ENCODE measurements at regions not wholly inside any gene's neighbourhood (a gene's known extent, or its start where the extent isn't known, plus 50 kb on each side); places are given as distances from the start of the nearest gene placed in this dataset.

DNA sequence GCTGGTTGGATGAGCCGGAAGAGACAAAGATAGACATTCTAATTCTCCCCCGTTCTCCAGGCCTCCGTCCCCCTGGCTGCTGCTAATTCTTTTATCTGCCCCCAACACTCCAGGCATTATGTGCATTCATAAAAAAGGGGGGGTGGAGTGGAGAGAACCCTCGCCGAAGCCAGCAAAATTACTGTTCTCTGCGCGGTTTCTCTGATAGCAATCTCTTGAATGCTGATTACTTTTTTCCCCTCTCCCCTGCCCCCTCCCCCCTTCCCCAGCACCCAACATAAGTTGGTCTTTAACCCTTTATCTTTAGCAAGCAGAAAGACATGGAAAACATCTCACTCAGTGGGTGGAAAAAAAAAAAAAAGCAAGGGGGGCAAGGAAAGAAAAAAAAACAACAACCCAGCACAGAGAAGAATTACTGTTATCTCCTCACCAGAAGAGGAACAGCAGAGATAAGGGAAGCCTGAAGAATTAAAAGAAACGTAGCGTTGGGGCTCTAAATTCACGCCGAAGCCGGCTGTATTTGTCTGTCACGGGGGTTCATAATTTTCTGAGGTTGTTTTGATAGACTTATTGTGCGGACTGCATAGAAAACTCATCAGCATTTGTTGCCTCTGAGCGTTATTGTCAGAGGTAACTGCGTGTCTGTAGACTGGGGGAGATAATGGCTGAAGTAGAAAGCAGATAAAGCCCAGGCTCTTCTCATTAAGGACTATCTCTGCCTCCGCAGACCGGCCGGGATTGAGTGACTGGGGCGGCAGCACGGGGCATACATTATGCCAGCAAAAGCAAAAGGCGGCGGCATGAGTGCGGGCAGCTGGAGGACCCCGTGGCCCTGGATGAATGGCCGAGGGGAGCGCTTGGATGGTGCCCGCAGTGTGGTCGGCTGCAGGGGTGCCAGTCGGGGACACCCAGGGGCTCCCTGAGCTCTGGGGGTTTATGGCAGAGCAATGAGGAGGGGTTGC is 126.9 kb downstream of the MRM1 start:
- H3K27ac ChIP-seq = no peak overlapping the region
- TF ChIP-seq, protein P1, sequence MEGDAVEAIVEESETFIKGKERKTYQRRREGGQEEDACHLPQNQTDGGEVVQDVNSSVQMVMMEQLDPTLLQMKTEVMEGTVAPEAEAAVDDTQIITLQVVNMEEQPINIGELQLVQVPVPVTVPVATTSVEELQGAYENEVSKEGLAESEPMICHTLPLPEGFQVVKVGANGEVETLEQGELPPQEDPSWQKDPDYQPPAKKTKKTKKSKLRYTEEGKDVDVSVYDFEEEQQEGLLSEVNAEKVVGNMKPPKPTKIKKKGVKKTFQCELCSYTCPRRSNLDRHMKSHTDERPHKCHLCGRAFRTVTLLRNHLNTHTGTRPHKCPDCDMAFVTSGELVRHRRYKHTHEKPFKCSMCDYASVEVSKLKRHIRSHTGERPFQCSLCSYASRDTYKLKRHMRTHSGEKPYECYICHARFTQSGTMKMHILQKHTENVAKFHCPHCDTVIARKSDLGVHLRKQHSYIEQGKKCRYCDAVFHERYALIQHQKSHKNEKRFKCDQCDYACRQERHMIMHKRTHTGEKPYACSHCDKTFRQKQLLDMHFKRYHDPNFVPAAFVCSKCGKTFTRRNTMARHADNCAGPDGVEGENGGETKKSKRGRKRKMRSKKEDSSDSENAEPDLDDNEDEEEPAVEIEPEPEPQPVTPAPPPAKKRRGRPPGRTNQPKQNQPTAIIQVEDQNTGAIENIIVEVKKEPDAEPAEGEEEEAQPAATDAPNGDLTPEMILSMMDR (conservative IDR thresholded peaks at IDR 0.05; ENCODE audit: low read depth) = no peak
- ChIA-PET POLR2A (ENCODE audit: low non-redundant PET) (no interaction called here), CTCF (no interaction called here)
- no peak for DNase-seq (ENCODE audit: low spot score)

DNA sequence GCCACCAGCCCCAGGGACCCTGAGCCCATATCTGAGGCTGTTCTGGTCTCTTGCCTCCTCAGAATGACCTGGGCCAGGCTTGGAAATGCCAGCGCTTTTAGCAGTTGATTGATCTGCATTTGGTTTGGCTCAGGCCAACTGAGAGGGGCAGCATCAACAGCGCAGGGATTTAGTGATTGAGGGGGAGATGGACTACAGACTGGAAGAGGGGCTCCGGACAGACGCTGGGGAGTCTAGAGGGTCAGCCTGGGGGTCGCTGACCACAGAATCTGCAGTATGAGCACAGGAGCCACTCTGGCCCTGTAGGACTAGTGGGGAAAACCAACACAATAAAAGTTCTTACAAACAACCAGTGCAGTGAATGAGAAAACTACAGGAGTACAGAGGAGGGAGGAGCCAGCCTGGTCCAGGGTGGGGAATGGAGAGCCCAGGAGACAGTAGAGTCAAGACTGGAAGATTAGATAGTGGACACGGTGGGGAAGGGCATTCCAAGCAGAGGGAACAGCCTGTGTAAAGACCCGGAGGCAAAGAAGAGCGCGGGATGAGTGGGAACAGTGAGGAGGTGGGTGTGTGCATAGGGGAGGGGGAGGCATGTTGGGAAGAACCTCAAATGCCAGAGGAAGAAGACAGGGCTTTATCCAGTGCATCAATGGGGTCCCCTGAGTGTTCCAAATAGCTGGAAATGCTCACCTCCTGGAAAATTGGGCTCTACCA is 128.9 kb downstream of the MRM1 start:
- CTCF ChIA-PET = no interaction called here
- no peak for DNase-seq (ENCODE audit: low spot score)
- TF ChIP-seq, protein P1 (conservative IDR thresholded peaks at IDR 0.05; ENCODE audit: low read depth) = no peak
- POLR2A ChIA-PET (ENCODE audit: low non-redundant PET) = no interaction called here
- no peak overlapping the region for H3K27ac ChIP-seq

DNA sequence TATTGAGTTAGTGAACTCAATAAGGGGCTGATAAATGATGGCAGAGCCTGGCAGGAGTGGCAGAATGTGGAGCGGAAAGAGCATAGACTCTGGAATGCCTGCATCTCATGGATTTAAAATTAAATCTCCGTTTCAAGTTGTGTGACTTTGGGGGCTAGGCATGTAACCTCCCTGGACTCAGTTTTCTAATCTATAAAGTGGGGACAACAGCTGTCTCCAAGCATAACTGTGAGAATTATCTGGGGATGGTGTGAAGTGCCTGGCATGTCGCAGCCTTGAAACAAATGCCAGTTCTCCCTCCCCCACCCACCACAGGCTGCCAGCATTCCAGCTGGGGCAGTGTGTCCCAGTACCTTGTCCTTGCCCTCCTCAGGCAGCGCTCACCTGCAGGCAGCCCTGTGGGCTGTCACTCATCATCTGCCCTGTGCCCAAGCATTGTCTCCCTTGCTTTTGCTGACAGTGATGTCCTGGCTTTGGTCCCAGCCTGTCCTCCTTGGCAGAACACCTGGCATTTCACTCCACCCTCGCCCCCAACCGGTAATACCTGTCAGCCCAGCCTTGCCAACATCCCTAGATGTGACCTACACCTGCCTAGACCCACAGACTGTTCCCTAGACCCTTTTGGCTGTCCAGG is 129.6 kb downstream of the MRM1 start:
- ChIA-PET POLR2A (ENCODE audit: low non-redundant PET) (no interaction called here), CTCF (no interaction called here)
- DNase-seq (ENCODE audit: low spot score) = no peak
- H3K27ac ChIP-seq = no peak overlapping the region
- TF ChIP-seq, protein P1 (conservative IDR thresholded peaks at IDR 0.05; ENCODE audit: low read depth) = no peak

DNA sequence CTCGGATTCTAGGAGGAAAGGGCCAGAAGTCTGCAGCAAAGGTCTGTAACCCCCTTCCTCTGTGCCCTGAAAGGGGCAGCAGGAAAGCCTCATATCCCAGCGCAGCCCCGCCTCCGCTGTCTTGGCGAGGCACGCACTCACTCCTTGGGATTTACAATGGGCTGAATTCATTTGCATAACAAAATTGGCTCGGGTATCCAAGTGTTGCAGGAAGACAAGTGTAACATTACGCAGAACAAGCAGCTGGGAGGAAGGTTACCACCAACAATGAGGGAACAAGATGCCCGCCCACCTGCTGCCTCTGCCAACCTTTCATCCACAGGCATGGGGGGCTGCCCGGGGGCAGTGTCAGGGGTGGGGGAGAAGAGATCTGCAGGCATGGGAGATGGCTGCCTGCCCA is 130.4 kb downstream of the MRM1 start:
- H3K27ac ChIP-seq = no peak overlapping the region
- CTCF ChIA-PET = no interaction called here
- DNase-seq (ENCODE audit: low spot score) = no peak
- TF ChIP-seq, protein P1 (conservative IDR thresholded peaks at IDR 0.05; ENCODE audit: low read depth) = no peak
- POLR2A ChIA-PET (ENCODE audit: low non-redundant PET) = no interaction called here

DNA sequence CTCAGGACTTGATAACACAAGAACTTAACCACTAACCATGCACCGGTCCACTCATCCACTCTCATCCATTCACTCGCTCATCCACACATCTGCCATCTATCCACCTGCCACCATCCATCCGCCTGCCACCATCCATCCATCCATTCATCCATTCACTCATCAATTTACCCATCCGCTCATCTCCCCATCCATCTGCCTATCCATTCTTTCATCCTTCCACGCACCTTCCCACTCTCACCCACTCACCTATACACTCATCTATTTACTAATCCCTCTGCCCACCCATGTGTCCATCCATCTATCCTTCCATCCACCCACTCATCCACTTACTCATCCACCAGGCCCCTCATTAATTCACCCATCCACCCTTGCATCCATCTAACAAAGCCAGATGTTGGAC is 131.0 kb downstream of the MRM1 start:
- TF ChIP-seq, protein P1 (conservative IDR thresholded peaks at IDR 0.05; ENCODE audit: low read depth) = no peak
- H3K27ac ChIP-seq = no peak overlapping the region
- CTCF ChIA-PET = interaction anchor here (0.8 kb wide), 1 partner anchor 598 kb away, joined by 3 read pairs; no protein-coding TSS in a partner anchor
- no peak for DNase-seq (ENCODE audit: low spot score)
- POLR2A ChIA-PET (ENCODE audit: low non-redundant PET) = no interaction called here

Measured in RWPE1 (cell line).